Natural killer cell (primary cell): ENCODE measurements at regions not wholly inside any gene's neighbourhood (a gene's known extent, or its start where the extent isn't known, plus 50 kb on each side); places are given as distances from the start of the nearest gene placed in this dataset.

Source experiments
- ATAC-seq, 3 donors: fragments of 150-1000 bp in 2 of 3; fragments of 200-7000 bp in 1 of 3; cut with Tn5 transposase; 1 replicate in 1 of 3; 2 replicates in 2 of 3; pipeline ENCODE4 v1.10.0; 2021; ENCODE audit warnings: mild to moderate bottlenecking in 2 of 3, moderate library complexity in 2 of 3
- DNase-seq, 2 donors: peaks; one replicate each; pipeline versions ENCODE4 v3.0.0 to v3.0.0-alpha.2; 2013 to 2021; ENCODE audit warnings: mixed read lengths in 1 of 2
- H3K27ac ChIP-seq: one replicate; pipeline ENCODE4 v1.5.1; 2013; ENCODE audit warnings: mild to moderate bottlenecking, low read length
- H3K27me3 ChIP-seq: one replicate; pipeline ENCODE4 v1.6.1; 2013; ENCODE audit warnings: low read length; ENCODE audit not compliant: control insufficient read depth, insufficient read depth
- H3K36me3 ChIP-seq: one replicate; pipeline ENCODE4 v1.6.1; 2013; ENCODE audit warnings: low read length; ENCODE audit not compliant: control insufficient read depth, insufficient read depth
- H3K4me1 ChIP-seq: one replicate; pipeline ENCODE4 v1.6.1; 2013; ENCODE audit warnings: low read length; ENCODE audit not compliant: control insufficient read depth, insufficient read depth
- H3K4me3 ChIP-seq: one replicate; pipeline ENCODE4 v1.5.1; 2013; ENCODE audit warnings: low read length
- H3K9me3 ChIP-seq: one replicate; pipeline ENCODE4 v1.6.1; 2013; ENCODE audit warnings: low read length; ENCODE audit not compliant: control insufficient read depth, insufficient read depth
- H3K27ac Mint-ChIP-seq, 2 donors: one replicate each; pipeline ENCODE4 v1.8.0; 2022; ENCODE audit warnings: mild to moderate bottlenecking in 2 of 2, mixed read lengths in 2 of 2, moderate library complexity in 1 of 2
- H3K27me3 Mint-ChIP-seq, 2 donors: one replicate each; pipeline ENCODE4 v1.8.0; 2022; ENCODE audit warnings: low read depth in 2 of 2, mixed read lengths in 2 of 2
- H3K36me3 Mint-ChIP-seq: one replicate; pipeline ENCODE4 v1.8.0; 2022; ENCODE audit warnings: mixed read lengths
- H3K4me1 Mint-ChIP-seq, 2 donors: one replicate each; pipeline ENCODE4 v1.8.0; 2022; ENCODE audit warnings: mixed read lengths in 2 of 2
- H3K4me3 Mint-ChIP-seq: one replicate; pipeline ENCODE4 v1.8.0; 2022; ENCODE audit warnings: mild to moderate bottlenecking, moderate library complexity, mixed read lengths
- H3K9me3 Mint-ChIP-seq, 2 donors: one replicate each; pipeline ENCODE4 v1.8.0; 2022; ENCODE audit warnings: mixed read lengths in 2 of 2
- WGBS: methylation state at CpG from one replicate; pipeline ENCODE4 v1.1.7; 2013; ENCODE audit warnings: missing lambda C conversion rate; ENCODE audit not compliant: insufficient coverage; 5-methylcytosine and 5-hydroxymethylcytosine counted together
- intact Hi-C: fragments of 100-400 bp; cut with micrococcal nuclease; formaldehyde crosslinking; loops from one replicate; pipeline ENCODE4 v1.14.2; 2022
- TF ChIP-seq, protein P1 (sequence below): fragments of 200-600 bp; IDR thresholded peaks from one replicate; pipeline ENCODE4 v1.8.0; 2022; ENCODE audit warnings: antibody characterized with exemption

DNA sequence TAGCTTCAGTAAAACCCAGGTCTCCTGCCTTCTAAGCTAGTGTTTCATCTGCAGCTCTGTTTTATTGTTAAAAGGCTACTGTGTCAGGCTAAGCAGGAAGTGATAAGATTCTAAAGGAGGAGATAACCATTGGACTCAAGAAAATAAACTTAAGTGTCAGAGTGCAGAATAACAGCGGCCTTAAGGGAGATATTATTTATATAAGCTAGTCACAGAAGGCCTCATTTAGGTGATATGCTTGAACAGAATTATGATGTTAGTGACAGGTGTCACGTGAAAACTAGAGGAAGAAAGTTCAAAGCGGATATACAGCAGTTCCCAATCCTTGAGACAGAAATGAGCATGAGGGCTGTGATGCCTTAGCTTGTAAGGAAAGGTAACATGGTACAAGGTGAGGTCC is 373.4 kb downstream of the FOXG1 start:
- no peaks in the 10 kb centered on the region for H3K4me1 ChIP-seq
- DNase-seq (no peak), ATAC-seq (no peak)
- no peak overlapping the region for H3K27ac ChIP-seq
- Mint-ChIP-seq H3K27ac (no peak overlapping the region), H3K27me3 (no peaks in the 10 kb centered on the region), H3K4me1 (no peaks in the 10 kb centered on the region), H3K36me3 (peaks cover 14% of the 10 kb centered on the region), H3K4me3 (no peak overlapping the region), H3K9me3 (peaks cover 2 to 14% of the 10 kb centered on the region in 2 donors)
- H3K36me3 ChIP-seq, result no peaks in the 10 kb centered on the region
- TF ChIP-seq, protein P1, sequence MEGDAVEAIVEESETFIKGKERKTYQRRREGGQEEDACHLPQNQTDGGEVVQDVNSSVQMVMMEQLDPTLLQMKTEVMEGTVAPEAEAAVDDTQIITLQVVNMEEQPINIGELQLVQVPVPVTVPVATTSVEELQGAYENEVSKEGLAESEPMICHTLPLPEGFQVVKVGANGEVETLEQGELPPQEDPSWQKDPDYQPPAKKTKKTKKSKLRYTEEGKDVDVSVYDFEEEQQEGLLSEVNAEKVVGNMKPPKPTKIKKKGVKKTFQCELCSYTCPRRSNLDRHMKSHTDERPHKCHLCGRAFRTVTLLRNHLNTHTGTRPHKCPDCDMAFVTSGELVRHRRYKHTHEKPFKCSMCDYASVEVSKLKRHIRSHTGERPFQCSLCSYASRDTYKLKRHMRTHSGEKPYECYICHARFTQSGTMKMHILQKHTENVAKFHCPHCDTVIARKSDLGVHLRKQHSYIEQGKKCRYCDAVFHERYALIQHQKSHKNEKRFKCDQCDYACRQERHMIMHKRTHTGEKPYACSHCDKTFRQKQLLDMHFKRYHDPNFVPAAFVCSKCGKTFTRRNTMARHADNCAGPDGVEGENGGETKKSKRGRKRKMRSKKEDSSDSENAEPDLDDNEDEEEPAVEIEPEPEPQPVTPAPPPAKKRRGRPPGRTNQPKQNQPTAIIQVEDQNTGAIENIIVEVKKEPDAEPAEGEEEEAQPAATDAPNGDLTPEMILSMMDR, result no peak
- intact Hi-C loops, result no loop called here
- H3K27me3 ChIP-seq, result no peaks in the 10 kb centered on the region
- no peak overlapping the region for H3K4me3 ChIP-seq
- no peaks in the 10 kb centered on the region for H3K9me3 ChIP-seq
- 60% methylated on average over 3 of the region's 3 CpGs for WGBS

DNA sequence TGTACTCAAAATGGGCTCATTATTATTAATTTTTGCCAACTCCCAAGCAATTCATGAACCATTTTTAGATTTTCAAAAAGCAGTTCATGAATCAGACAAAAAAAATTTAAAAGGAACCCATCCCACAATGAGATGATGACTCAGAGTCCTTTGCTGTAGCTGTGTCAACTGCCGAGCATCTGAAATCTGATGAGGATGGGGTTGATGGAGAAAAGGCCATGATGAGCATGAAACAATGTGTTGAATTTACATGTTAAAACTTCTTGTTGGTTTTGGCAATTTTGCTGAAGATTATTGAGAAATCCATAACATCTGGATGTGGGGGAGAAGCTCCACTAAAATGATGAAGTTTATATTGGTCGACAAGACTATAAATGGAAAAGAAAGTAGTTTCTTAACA is 378.0 kb downstream of the FOXG1 start:
- Histone ChIP-seq H3K9me3 (no peaks in the 10 kb centered on the region), H3K27me3 (no peaks in the 10 kb centered on the region), H3K4me3 (no peak overlapping the region), H3K4me1 (no peaks in the 10 kb centered on the region), H3K36me3 (no peaks in the 10 kb centered on the region), H3K27ac (no peak overlapping the region)
- WGBS, result 91% methylated on average over 1 of the region's 2 CpGs
- H3K9me3 Mint-ChIP-seq, result peaks cover 5 to 14% of the 10 kb centered on the region in 2 donors
- no peak overlapping the region for H3K27ac Mint-ChIP-seq
- TF ChIP-seq, protein P1, result no peak
- H3K4me1 Mint-ChIP-seq, result no peaks in the 10 kb centered on the region
- ATAC-seq (no peak), DNase-seq (no peak)
- peaks cover 4% of the 10 kb centered on the region for H3K36me3 Mint-ChIP-seq
- H3K27me3 Mint-ChIP-seq, result no peaks in the 10 kb centered on the region
- intact Hi-C loops, result no loop called here
- H3K4me3 Mint-ChIP-seq, result no peak overlapping the region

DNA sequence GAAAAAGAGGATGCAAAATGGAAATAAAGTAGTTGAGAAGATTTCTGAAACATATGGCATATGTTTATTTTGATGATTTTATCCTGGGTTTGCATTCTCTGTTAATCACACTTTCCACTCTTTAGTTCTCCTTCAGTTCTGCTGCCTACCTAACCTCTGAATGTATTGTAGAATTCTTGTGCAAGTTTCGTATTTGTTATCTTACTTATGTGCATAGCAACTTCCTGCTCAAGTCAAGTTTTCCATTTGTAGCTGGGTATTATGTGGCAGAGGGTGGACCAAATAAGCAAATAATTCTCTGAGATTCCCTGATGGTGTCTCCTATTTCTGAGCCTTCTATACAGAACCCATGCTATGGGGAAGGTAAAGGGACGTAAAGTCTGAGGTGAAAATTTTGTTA is 381.6 kb downstream of the FOXG1 start:
- Histone ChIP-seq H3K9me3 (no peaks in the 10 kb centered on the region), H3K27me3 (no peaks in the 10 kb centered on the region), H3K4me1 (no peaks in the 10 kb centered on the region), H3K4me3 (no peak overlapping the region), H3K36me3 (no peaks in the 10 kb centered on the region), H3K27ac (no peak overlapping the region)
- intact Hi-C loops, result no loop called here
- H3K27ac Mint-ChIP-seq, result no peak overlapping the region
- H3K4me3 Mint-ChIP-seq, result no peak overlapping the region
- WGBS, result 80% methylated on average over 1 of the region's 2 CpGs
- H3K27me3 Mint-ChIP-seq, result no peaks in the 10 kb centered on the region
- ATAC-seq, result no peak
- H3K9me3 Mint-ChIP-seq, result peaks cover 8 to 15% of the 10 kb centered on the region in 2 donors
- no peaks in the 10 kb centered on the region for H3K4me1 Mint-ChIP-seq
- DNase-seq, result no peak
- TF ChIP-seq, protein P1, result no peak
- no peaks in the 10 kb centered on the region for H3K36me3 Mint-ChIP-seq

DNA sequence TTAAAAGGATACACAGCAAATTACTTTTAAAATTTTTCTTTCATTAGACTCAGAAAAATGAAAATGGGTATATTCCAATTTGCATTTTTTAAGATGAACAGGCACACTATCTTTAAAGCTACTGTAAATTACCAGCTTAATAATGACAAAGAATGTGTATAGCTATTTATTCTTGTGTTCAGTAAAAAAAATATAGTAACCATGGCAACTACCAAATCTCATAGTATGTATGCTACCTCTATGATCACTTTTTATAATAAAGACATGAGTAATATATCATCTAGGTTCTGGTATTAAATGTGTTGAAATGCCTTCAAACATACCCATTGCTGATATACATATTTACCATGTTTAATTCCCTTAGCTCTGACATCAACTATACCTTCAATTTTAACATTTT is 383.2 kb downstream of the FOXG1 start:
- TF ChIP-seq, protein P1, result no peak
- Histone ChIP-seq H3K4me1 (no peaks in the 10 kb centered on the region), H3K36me3 (no peaks in the 10 kb centered on the region), H3K4me3 (no peak overlapping the region), H3K27ac (no peak overlapping the region), H3K27me3 (no peaks in the 10 kb centered on the region), H3K9me3 (no peaks in the 10 kb centered on the region)
- DNase-seq (no peak), ATAC-seq (no peak)
- Mint-ChIP-seq H3K4me1 (no peaks in the 10 kb centered on the region), H3K4me3 (no peak overlapping the region), H3K27me3 (no peaks in the 10 kb centered on the region), H3K27ac (no peak overlapping the region), H3K36me3 (no peaks in the 10 kb centered on the region), H3K9me3 (peaks cover 10 to 17% of the 10 kb centered on the region in 2 donors)
- intact Hi-C loops, result no loop called here
